Dendritic cell treated with granulocyte-macrophage colony-stimulating factor and Interleukin-4, amounts not matched to agents 40 ng/mL and 50 ng/mL, for 4 days (primary cell): ENCODE measurements at regions not wholly inside any gene's neighbourhood (a gene's known extent, or its start where the extent isn't known, plus 50 kb on each side); places are given as distances from the start of the nearest gene placed in this dataset.

ENCODE experiments used
- H3K27ac Mint-ChIP-seq: one replicate; pipeline ENCODE4 v1.8.0; 2022; ENCODE audit warnings: mild to moderate bottlenecking, mixed read lengths
- H3K27me3 Mint-ChIP-seq: one replicate; pipeline ENCODE4 v1.8.0; 2022; ENCODE audit warnings: mild to moderate bottlenecking, mixed read lengths
- H3K36me3 Mint-ChIP-seq: one replicate; pipeline ENCODE4 v1.8.0; 2022; ENCODE audit warnings: low read depth, mixed read lengths
- H3K4me1 Mint-ChIP-seq: one replicate; pipeline ENCODE4 v1.8.0; 2022; ENCODE audit warnings: low read depth, mixed read lengths
- H3K4me3 Mint-ChIP-seq: one replicate; pipeline ENCODE4 v1.8.0; 2022; ENCODE audit warnings: mild to moderate bottlenecking, moderate library complexity, mixed read lengths
- H3K9me3 Mint-ChIP-seq: one replicate; pipeline ENCODE4 v1.8.0; 2022; ENCODE audit warnings: mixed read lengths
- intact Hi-C: fragments of 100-400 bp; cut with micrococcal nuclease; formaldehyde crosslinking; loops from one replicate; pipeline ENCODE4 v1.15.0; 2022

DNA sequence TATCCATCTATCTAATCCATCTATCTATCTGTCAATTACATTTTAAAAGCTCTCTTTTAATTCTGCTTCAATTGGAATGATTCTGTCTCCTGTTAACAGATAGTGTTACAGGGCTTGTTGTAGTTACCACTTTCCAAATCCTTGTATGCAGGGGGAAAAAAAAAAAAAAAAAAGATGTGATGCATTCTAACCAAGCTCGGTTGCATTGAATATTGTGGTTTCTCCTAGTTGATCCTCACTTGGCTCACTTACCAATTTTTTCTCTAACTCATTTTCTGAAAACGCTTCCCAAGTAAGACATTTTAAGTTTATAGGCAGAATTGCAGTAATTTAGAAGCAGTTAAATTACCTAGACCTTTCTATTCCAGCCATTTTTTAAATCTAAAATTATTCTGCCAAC is 327.9 kb upstream of the PITX2 start:
- H3K27me3 Mint-ChIP-seq = no peaks in the 10 kb centered on the region
- no peaks in the 10 kb centered on the region for H3K9me3 Mint-ChIP-seq
- H3K27ac Mint-ChIP-seq = no peak overlapping the region
- H3K4me1 Mint-ChIP-seq = no peaks in the 10 kb centered on the region
- intact Hi-C loops = no loop called here
- H3K36me3 Mint-ChIP-seq = no peaks in the 10 kb centered on the region
- H3K4me3 Mint-ChIP-seq = no peak overlapping the region

DNA sequence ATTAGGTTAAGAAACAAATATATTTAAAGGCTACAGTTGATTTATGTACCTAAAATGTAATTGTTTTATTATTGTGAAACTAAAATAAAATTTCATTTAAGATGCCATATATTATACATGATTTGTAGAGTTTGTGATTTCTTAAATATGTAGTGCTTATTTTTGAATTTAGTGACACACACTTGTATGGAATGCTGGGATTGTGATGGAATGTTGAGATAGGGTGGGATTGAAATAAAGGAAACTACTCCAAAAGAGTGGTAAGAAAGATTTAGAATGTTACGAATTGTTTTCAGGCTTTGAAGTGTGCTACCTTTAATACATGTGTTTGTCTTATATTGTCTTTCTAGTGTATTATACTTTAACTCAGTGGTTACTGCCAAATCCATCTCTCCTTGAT is 330.3 kb upstream of the PITX2 start:
- intact Hi-C loops = no loop called here
- Mint-ChIP-seq H3K27me3 (no peaks in the 10 kb centered on the region), H3K9me3 (no peaks in the 10 kb centered on the region), H3K27ac (no peak overlapping the region), H3K4me3 (no peak overlapping the region), H3K4me1 (no peaks in the 10 kb centered on the region), H3K36me3 (no peaks in the 10 kb centered on the region)

DNA sequence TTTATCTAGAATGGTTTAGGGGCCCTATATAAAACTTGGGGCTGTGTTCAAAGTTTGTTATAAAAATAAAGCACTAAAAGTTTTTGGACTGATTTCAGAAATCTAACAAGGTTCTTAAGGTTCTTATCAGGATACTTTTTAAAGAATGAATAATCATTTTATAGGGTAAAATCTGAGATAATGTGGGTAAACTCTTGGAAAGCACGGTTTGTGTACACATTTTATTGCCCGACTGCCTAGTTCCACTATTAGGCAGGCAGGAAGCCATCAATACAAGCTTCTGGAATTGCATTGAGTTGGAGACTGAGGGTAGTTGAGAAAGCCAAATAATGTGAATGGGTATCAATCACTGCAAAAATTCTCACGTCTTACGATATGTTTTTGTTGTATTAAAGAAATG is 331.0 kb upstream of the PITX2 start:
- Mint-ChIP-seq H3K36me3 (no peaks in the 10 kb centered on the region), H3K9me3 (no peaks in the 10 kb centered on the region), H3K4me3 (no peak overlapping the region), H3K4me1 (no peaks in the 10 kb centered on the region), H3K27ac (no peak overlapping the region), H3K27me3 (no peaks in the 10 kb centered on the region)
- intact Hi-C loops = no loop called here

DNA sequence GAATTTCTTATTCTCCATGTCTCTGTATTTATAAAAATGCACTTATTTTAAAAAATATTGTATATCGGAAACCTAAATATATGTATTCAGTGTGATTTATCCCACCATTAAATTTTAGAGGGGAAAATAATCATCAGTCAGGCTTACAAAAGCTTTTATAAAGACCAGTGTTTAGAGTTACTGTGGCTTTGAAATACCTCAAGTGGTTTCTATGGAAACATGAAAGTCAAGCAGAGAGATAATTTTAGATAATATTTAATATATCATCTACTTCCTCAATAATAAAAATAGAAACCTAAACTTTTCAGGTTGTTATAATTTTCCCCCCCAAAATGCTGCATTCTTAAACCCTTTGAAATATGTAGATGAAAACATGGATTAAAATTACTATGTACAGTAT is 332.9 kb upstream of the PITX2 start:
- Mint-ChIP-seq H3K4me1 (no peaks in the 10 kb centered on the region), H3K27ac (no peak overlapping the region), H3K4me3 (no peak overlapping the region), H3K9me3 (no peaks in the 10 kb centered on the region), H3K27me3 (no peaks in the 10 kb centered on the region), H3K36me3 (no peaks in the 10 kb centered on the region)
- intact Hi-C loops = no loop called here

DNA sequence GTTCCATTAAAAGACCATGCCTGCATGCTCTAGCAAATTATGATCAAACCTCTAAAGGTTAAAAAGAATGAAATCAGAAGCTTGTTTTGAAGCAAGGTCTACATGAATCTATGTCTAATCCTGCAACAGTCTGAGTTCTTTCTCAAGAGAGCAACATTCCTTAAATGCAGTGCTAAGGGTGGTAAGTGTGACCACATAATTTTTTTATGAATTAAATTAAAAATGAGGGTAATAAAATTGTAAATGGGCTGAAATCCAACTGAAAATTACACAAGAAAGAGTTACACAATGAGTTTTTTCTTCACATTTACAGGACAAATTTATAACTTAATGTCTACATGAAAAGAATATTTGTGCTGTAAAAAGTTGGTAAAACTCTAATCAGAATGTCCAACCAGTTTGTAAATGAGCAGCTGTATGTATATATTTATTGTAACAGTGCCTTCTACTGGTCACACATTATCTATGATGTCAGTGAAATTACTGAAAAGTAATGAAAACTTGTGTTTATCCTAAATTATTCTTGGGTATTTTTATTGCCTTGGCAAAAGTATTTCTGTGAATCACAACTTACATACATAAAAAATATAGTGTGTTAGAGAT is 336.3 kb upstream of the PITX2 start:
- Mint-ChIP-seq H3K36me3 (no peaks in the 10 kb centered on the region), H3K27ac (no peak overlapping the region), H3K9me3 (no peaks in the 10 kb centered on the region), H3K4me1 (no peaks in the 10 kb centered on the region), H3K27me3 (no peaks in the 10 kb centered on the region), H3K4me3 (no peak overlapping the region)
- intact Hi-C loops = no loop called here

DNA sequence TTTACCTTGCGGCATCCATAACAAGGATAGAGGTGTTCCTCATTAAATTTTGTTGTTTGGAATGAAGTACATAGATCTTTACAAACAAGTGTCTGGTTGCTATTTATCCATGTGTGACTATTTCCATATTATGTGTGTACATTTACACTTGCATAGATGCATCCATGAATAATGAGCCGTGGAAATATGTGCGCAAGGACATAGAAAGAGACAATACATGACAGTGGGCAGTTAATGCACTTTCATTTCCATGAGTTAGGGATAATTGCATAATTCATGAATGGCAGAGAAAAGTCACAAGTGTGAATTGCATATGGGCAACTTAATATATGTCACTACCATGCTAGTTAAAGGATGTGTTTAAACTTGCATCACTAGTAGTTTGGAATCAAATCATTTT is 338.2 kb upstream of the PITX2 start:
- H3K27ac Mint-ChIP-seq = no peak overlapping the region
- no peaks in the 10 kb centered on the region for H3K4me1 Mint-ChIP-seq
- no peaks in the 10 kb centered on the region for H3K36me3 Mint-ChIP-seq
- intact Hi-C loops = no loop called here
- H3K9me3 Mint-ChIP-seq = no peaks in the 10 kb centered on the region
- H3K4me3 Mint-ChIP-seq = no peak overlapping the region
- H3K27me3 Mint-ChIP-seq = no peaks in the 10 kb centered on the region

DNA sequence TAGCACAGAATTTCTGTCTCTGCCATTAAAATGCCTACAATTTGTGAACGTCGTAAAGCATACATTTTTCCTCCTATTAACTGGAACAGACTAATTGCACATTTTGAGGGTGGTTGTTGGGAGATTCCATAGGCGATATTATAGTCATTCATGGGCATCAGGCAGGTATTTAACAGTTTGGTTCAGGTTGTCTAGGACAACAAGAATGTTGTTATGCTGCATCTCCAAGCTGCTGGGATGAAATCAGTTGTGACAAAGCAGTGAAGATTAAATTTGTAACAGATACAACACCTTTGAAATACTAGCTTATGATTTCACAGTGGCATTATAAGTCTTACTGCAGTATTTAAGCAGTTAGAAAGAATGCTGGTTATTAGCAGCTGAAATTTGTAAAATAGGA is 339.7 kb upstream of the PITX2 start:
- intact Hi-C loops = no loop called here

DNA sequence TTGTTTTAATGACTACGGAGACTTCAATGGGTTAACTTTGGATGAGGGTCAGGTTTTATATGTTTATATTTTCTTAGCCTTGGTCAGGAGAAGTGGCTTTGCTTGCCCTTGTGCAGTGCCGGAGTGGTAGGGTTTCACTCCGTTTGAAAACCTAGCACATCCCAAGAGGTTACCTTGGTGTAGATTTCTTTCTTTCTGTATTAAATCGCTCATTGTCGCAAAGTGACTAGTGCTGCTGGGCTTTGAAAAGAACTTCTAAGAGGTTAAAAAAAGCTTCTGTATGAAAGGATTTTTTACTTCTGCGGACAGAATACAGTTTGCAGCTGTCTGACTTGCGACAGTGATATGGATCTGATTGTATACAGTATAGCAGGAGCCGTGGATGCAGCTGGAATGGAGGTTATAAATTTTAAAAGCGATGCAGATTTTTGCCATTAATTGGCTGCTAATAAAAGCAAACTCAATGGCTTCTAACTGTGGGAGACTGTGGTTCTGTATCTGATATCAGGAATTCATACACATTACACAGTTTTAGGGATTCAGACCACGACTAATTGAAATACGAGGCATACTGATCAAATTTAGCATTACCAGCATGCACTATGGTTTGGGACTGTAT is 340.9 kb upstream of the PITX2 start:
- Mint-ChIP-seq H3K4me3 (no peak overlapping the region), H3K9me3 (no peaks in the 10 kb centered on the region), H3K27me3 (no peaks in the 10 kb centered on the region), H3K4me1 (no peaks in the 10 kb centered on the region), H3K27ac (no peak overlapping the region), H3K36me3 (no peaks in the 10 kb centered on the region)
- intact Hi-C loops = no loop called here

More for the DNA sequence above, 339.7 kb upstream of the PITX2 start:
- Mint-ChIP-seq H3K27ac (no peak overlapping the region), H3K4me1 (no peaks in the 10 kb centered on the region), H3K9me3 (no peaks in the 10 kb centered on the region), H3K36me3 (no peaks in the 10 kb centered on the region), H3K4me3 (no peak overlapping the region), H3K27me3 (no peaks in the 10 kb centered on the region)

DNA sequence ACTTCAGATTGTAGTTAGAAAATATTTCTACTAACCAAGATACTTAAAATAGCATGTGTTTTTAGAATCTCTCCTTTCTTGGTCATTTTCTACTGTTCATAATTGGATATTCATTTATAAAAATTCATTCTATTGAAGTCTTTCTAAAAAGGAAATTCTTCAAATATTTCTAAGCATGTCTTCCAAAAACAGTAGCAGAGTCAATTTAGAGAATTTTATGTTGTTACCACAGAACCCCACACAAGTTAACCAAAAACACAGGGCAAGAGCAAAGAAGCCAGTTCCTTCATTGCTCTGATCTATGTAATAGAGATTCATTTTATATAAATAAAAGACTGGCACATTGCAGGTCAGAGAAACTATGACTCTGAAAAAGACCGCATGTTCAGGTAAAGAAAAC is 345.1 kb upstream of the PITX2 start:
- Mint-ChIP-seq H3K27ac (no peak overlapping the region), H3K4me3 (no peak overlapping the region), H3K4me1 (no peaks in the 10 kb centered on the region), H3K36me3 (no peaks in the 10 kb centered on the region), H3K9me3 (no peaks in the 10 kb centered on the region), H3K27me3 (no peaks in the 10 kb centered on the region)
- intact Hi-C loops = no loop called here

DNA sequence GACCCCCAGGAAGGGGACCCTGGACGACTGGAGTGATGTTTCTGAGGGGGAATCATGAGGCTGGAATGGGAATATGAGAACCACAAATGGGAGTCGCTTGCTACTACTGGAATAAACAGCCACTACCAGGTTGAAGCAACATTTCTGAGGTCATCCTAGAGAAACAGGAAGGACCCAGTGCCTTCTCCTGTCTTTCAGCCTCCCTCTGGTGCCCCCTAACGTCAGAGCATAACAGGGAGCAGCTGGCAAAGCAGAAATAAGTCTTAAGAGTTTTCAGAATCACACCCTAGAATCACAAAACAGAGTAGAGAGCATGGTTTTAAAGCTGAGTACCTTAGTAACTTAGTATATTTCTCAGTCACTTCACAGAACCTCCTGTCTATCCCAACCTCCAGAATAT is 347.8 kb upstream of the PITX2 start:
- no peaks in the 10 kb centered on the region for H3K36me3 Mint-ChIP-seq
- H3K4me3 Mint-ChIP-seq = no peak overlapping the region
- no peaks in the 10 kb centered on the region for H3K27me3 Mint-ChIP-seq
- H3K9me3 Mint-ChIP-seq = no peaks in the 10 kb centered on the region
- intact Hi-C loops = no loop called here
- no peaks in the 10 kb centered on the region for H3K4me1 Mint-ChIP-seq
- no peak overlapping the region for H3K27ac Mint-ChIP-seq

DNA sequence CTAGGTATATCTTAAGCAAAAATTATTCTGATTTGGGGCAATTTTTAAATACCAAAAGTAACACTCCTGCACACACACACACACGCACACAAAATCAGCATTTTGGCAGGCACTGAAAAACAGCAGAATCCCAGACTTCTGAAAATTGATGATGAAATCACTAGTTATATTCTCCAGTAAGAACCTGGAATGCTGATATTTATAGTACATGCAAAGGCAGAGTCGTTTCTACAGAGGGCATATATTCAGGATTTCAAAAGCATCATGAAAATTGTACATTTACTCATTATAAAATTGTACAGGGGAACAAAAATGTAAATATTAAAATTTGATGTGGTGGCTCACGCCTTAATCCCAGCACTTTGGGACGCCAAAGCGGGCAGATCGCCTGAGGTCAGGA is 352.5 kb upstream of the PITX2 start:
- H3K36me3 Mint-ChIP-seq = no peaks in the 10 kb centered on the region
- no peak overlapping the region for H3K27ac Mint-ChIP-seq
- H3K4me3 Mint-ChIP-seq = no peak overlapping the region
- H3K4me1 Mint-ChIP-seq = no peaks in the 10 kb centered on the region
- no peaks in the 10 kb centered on the region for H3K9me3 Mint-ChIP-seq
- intact Hi-C loops = no loop called here
- no peaks in the 10 kb centered on the region for H3K27me3 Mint-ChIP-seq

DNA sequence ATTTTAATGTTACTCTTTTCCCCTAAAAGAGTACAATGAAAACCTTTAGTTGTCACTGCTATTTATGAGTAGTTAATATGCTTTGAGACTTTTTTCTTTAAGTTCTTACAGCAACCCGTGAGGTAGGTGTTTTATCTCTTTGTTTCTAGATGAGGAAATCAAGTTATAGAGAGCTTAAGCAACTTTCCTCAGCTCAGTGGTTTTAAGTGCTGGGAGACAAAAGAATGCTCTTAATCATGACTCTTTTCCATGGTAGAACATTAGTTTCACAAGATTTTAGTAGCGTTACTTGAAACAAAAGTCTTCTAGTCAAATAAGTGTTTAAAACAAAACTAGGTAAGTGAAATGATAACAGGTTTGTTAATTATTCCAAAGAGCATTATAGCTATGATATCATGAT is 354.7 kb upstream of the PITX2 start:
- H3K9me3 Mint-ChIP-seq = no peaks in the 10 kb centered on the region
- no peak overlapping the region for H3K27ac Mint-ChIP-seq
- H3K4me3 Mint-ChIP-seq = no peak overlapping the region
- H3K4me1 Mint-ChIP-seq = no peaks in the 10 kb centered on the region
- H3K36me3 Mint-ChIP-seq = no peaks in the 10 kb centered on the region
- intact Hi-C loops = no loop called here
- no peaks in the 10 kb centered on the region for H3K27me3 Mint-ChIP-seq

DNA sequence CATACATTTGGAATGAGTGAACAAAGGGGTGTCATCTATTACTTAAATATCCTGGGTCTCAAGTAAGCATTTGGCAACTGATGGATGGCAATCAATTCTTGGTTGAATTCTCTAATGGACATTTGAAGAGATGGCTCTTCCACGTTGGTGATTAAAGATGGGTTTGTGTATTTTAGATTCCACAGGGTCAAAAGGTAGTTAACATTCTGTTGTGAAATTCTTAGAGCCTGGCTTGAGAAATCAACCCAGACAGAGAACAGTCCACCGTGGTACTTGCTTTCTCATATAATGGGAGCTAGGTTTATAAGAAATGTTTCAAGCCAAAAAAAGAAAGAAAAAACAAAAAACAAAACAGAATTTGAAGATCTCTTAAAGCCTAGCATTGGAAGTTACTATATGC is 355.9 kb upstream of the PITX2 start:
- Mint-ChIP-seq H3K4me3 (no peak overlapping the region), H3K36me3 (no peaks in the 10 kb centered on the region), H3K27ac (no peak overlapping the region), H3K9me3 (no peaks in the 10 kb centered on the region), H3K27me3 (no peaks in the 10 kb centered on the region), H3K4me1 (no peaks in the 10 kb centered on the region)
- intact Hi-C loops = no loop called here

DNA sequence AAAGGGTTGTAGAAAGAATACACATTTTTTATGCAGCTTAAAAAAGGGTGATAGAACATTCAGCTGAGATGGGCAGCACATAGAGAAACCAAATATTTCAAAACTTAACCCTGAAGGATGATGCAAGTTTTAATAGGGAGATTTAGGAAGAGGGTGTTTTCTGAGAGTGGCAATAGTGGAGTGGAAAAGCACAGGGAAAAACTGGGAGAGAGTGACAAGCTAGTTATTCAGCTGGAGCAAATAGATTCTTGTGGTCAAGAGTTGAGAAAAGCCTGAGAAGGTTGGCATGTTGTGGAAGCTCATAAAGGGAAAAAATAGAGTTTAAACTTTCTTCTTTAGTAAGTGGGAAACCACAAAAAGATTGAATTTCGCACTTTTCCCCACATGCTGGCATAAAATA is 359.6 kb upstream of the PITX2 start:
- no peaks in the 10 kb centered on the region for H3K27me3 Mint-ChIP-seq
- H3K4me1 Mint-ChIP-seq = no peaks in the 10 kb centered on the region
- H3K4me3 Mint-ChIP-seq = no peak overlapping the region
- no peaks in the 10 kb centered on the region for H3K36me3 Mint-ChIP-seq
- no peak overlapping the region for H3K27ac Mint-ChIP-seq
- intact Hi-C loops = no loop called here
- no peaks in the 10 kb centered on the region for H3K9me3 Mint-ChIP-seq

DNA sequence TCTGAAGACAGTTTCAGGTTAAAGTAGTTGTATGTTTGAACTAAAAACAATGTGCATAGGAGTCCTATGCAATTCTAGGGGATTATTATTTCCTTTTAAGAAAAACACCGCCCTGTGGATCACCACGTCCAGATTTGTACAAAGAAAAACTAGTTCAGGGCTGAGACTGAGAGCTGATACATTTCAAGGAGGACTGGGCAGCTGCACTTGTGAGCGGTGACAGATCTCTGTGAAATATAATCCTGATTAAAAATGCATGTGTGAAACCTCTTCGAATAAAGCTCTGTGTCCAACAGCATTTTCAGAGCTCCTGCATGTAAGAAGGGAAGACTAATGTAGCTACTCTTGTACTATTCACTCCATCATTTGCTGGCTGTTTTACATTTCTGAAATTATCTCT is 365.8 kb upstream of the PITX2 start:
- intact Hi-C loops = no loop called here
- no peaks in the 10 kb centered on the region for H3K36me3 Mint-ChIP-seq
- H3K9me3 Mint-ChIP-seq = no peaks in the 10 kb centered on the region
- H3K27me3 Mint-ChIP-seq = no peaks in the 10 kb centered on the region
- no peak overlapping the region for H3K4me3 Mint-ChIP-seq
- H3K27ac Mint-ChIP-seq = no peak overlapping the region
- H3K4me1 Mint-ChIP-seq = no peaks in the 10 kb centered on the region
